ENCODE measurements at regions not wholly inside any gene's neighbourhood (a gene's known extent, or its start where the extent isn't known, plus 50 kb on each side); places are given as distances from the start of the nearest gene placed in this dataset.

DNA sequence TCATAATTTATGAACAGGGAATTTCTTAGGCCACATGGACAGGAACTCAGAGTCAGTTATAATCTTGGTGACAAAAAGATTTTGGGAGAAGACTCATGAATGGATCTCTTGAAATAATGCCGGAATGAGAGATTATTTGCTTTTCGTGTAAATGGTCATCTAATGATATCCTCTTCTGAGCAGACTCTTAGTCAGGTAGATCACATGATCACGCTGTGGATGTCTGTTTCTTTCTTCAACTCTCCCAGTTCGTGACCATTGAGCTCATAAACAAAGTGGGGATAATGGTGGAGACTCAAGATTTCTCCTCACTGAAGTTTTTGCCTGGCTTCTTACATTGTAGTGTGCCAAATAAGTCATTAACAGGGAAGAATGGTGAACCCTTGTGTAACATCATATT lies 133.1 kb upstream of the CBLB start:
- peaks cover 2% of the 10 kb centered on the region; the same call in 1 of the 2 replicates for H3K9me3 ChIP-seq (ENCODE audit: control insufficient read depth, insufficient read depth, low read depth, low read length)
- no peaks in the 10 kb centered on the region for H3K27me3 ChIP-seq (ENCODE audit: control insufficient read depth, insufficient read depth, low read length)
- no peak overlapping the region for H3K27ac ChIP-seq (ENCODE audit: low read depth, low read length)
- H3K4me3 ChIP-seq (ENCODE audit: low read depth, low read length): no peak overlapping the region
- no peaks in the 10 kb centered on the region for H3K4me1 ChIP-seq (ENCODE audit: control insufficient read depth, insufficient read depth, low read length)
- H3K36me3 ChIP-seq (ENCODE audit: control insufficient read depth, insufficient read depth, low read length): no peaks in the 10 kb centered on the region
- H3K9ac ChIP-seq (ENCODE audit: low read length): no peak overlapping the region

- Histone ChIP-seq H3K36me3 (ENCODE audit: control insufficient read depth, insufficient read depth, low read length) (no peaks in the 10 kb centered on the region), H3K27ac (ENCODE audit: low read depth, low read length) (no peak overlapping the region), H3K4me1 (ENCODE audit: control insufficient read depth, insufficient read depth, low read length) (no peaks in the 10 kb centered on the region), H3K27me3 (ENCODE audit: control insufficient read depth, insufficient read depth, low read length) (no peaks in the 10 kb centered on the region), H3K4me3 (ENCODE audit: low read depth, low read length) (no peak overlapping the region), H3K9ac (ENCODE audit: low read length) (no peak overlapping the region), H3K9me3 (ENCODE audit: control insufficient read depth, insufficient read depth, low read depth, low read length) (no peaks in the 10 kb centered on the region)
Measured at GRCh38 chr3:106004137-106004681, 135.4 kb upstream of the CBLB start.

GRCh38 chr3:106004826-106005225 lies 136.0 kb upstream of the CBLB start:
- no peak overlapping the region for H3K4me3 ChIP-seq (ENCODE audit: low read depth, low read length)
- H3K27me3 ChIP-seq (ENCODE audit: control insufficient read depth, insufficient read depth, low read length): no peaks in the 10 kb centered on the region
- H3K27ac ChIP-seq (ENCODE audit: low read depth, low read length): no peak overlapping the region
- no peak overlapping the region for H3K9ac ChIP-seq (ENCODE audit: low read length)
- H3K36me3 ChIP-seq (ENCODE audit: control insufficient read depth, insufficient read depth, low read length): no peaks in the 10 kb centered on the region
- H3K9me3 ChIP-seq (ENCODE audit: control insufficient read depth, insufficient read depth, low read depth, low read length): no peaks in the 10 kb centered on the region
- no peaks in the 10 kb centered on the region for H3K4me1 ChIP-seq (ENCODE audit: control insufficient read depth, insufficient read depth, low read length)

GRCh38 chr3:106006001-106006400 lies 137.2 kb upstream of the CBLB start:
- Histone ChIP-seq H3K4me1 (ENCODE audit: control insufficient read depth, insufficient read depth, low read length) (no peaks in the 10 kb centered on the region), H3K9ac (ENCODE audit: low read length) (no peak overlapping the region), H3K4me3 (ENCODE audit: low read depth, low read length) (no peak overlapping the region), H3K9me3 (ENCODE audit: control insufficient read depth, insufficient read depth, low read depth, low read length) (no peaks in the 10 kb centered on the region), H3K27ac (ENCODE audit: low read depth, low read length) (no peak overlapping the region), H3K27me3 (ENCODE audit: control insufficient read depth, insufficient read depth, low read length) (no peaks in the 10 kb centered on the region), H3K36me3 (ENCODE audit: control insufficient read depth, insufficient read depth, low read length) (no peaks in the 10 kb centered on the region)

GRCh38 chr3:106006571-106006970 lies 137.8 kb upstream of the CBLB start:
- H3K4me3 ChIP-seq (ENCODE audit: low read depth, low read length): no peak overlapping the region
- H3K27me3 ChIP-seq (ENCODE audit: control insufficient read depth, insufficient read depth, low read length): no peaks in the 10 kb centered on the region
- no peak overlapping the region for H3K27ac ChIP-seq (ENCODE audit: low read depth, low read length)
- H3K36me3 ChIP-seq (ENCODE audit: control insufficient read depth, insufficient read depth, low read length): no peaks in the 10 kb centered on the region
- no peaks in the 10 kb centered on the region for H3K4me1 ChIP-seq (ENCODE audit: control insufficient read depth, insufficient read depth, low read length)
- H3K9me3 ChIP-seq (ENCODE audit: control insufficient read depth, insufficient read depth, low read depth, low read length): no peaks in the 10 kb centered on the region
- no peak overlapping the region for H3K9ac ChIP-seq (ENCODE audit: low read length)

- no peaks in the 10 kb centered on the region for H3K9me3 ChIP-seq (ENCODE audit: control insufficient read depth, insufficient read depth, low read depth, low read length)
- no peak overlapping the region for H3K4me3 ChIP-seq (ENCODE audit: low read depth, low read length)
- H3K36me3 ChIP-seq (ENCODE audit: control insufficient read depth, insufficient read depth, low read length): no peaks in the 10 kb centered on the region
- H3K27ac ChIP-seq (ENCODE audit: low read depth, low read length): no peak overlapping the region
- no peaks in the 10 kb centered on the region for H3K27me3 ChIP-seq (ENCODE audit: control insufficient read depth, insufficient read depth, low read length)
- no peak overlapping the region for H3K9ac ChIP-seq (ENCODE audit: low read length)
- H3K4me1 ChIP-seq (ENCODE audit: control insufficient read depth, insufficient read depth, low read length): no peaks in the 10 kb centered on the region
Measured at GRCh38 chr3:106007512-106007911, 138.7 kb upstream of the CBLB start.

DNA sequence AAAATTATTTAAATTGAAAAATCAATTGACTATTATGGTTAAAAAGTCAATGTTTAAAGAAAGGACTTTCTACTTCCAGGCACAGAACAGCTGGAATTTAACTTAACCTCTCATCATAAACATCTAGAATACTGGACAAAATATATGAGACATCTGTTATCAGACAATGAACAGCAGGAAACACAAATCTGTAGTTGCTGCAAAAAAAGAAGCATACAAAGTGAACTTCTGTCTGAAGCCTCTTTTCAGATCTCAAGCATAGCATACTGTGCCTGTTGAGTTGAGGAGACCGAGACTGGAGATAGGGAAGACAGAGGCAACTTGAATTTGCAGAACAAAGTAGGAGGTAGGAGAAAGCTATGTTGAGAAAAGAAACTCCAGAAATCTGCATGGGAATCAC lies 140.0 kb upstream of the CBLB start:
- Histone ChIP-seq H3K9ac (ENCODE audit: low read length) (no peak overlapping the region), H3K27me3 (ENCODE audit: control insufficient read depth, insufficient read depth, low read length) (no peaks in the 10 kb centered on the region), H3K4me1 (ENCODE audit: control insufficient read depth, insufficient read depth, low read length) (no peaks in the 10 kb centered on the region)

DNA sequence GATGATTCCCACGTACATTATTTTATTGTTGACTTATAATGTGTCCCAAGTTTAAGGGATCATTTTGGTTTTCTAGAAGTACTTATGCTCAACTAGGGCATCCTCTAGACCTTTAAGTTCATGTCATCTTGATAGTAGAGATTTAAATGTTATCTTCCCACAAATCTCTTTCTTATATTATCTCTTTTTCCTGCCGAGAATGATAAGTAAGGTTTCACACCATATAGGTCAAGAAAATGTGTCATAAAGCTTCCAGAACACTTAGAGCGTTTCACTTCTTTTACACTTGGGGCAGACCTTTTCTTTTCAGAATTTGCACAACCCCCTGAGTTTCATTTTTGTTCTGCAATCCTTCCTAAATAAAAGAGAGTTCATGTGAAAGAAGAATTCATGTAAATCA lies 142.0 kb upstream of the CBLB start:
- no peak overlapping the region for H3K27ac ChIP-seq (ENCODE audit: low read depth, low read length)
- no peaks in the 10 kb centered on the region for H3K4me1 ChIP-seq (ENCODE audit: control insufficient read depth, insufficient read depth, low read length)
- H3K36me3 ChIP-seq (ENCODE audit: control insufficient read depth, insufficient read depth, low read length): no peaks in the 10 kb centered on the region
- H3K27me3 ChIP-seq (ENCODE audit: control insufficient read depth, insufficient read depth, low read length): no peaks in the 10 kb centered on the region
- H3K9me3 ChIP-seq (ENCODE audit: control insufficient read depth, insufficient read depth, low read depth, low read length): no peaks in the 10 kb centered on the region
- no peak overlapping the region for H3K4me3 ChIP-seq (ENCODE audit: low read depth, low read length)
- no peak overlapping the region for H3K9ac ChIP-seq (ENCODE audit: low read length)

More for the DNA sequence above, 140.0 kb upstream of the CBLB start:
- Histone ChIP-seq H3K9me3 (ENCODE audit: control insufficient read depth, insufficient read depth, low read depth, low read length) (no peaks in the 10 kb centered on the region), H3K36me3 (ENCODE audit: control insufficient read depth, insufficient read depth, low read length) (no peaks in the 10 kb centered on the region), H3K4me3 (ENCODE audit: low read depth, low read length) (no peak overlapping the region), H3K27ac (ENCODE audit: low read depth, low read length) (no peak overlapping the region)

DNA sequence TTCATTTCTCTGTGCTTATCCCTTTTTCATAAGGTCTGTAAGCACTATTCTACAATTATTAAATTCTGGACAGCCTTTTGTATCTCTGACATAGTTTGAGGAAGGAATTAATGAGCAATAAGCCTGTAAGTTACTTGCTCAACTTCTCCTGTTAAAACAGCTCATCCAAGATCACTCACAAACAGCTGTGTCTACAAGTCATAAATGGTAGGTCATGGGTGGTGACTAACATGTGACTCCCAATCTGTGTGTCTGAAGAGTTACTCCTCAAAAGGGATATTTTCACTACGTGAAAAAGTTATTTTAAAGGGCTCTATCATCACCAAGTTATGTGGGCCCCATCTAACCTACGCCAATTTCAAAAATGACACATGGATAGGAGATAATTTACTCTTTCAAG lies 145.2 kb upstream of the CBLB start:
- no peaks in the 10 kb centered on the region for H3K36me3 ChIP-seq (ENCODE audit: control insufficient read depth, insufficient read depth, low read length)
- no peak overlapping the region for H3K27ac ChIP-seq (ENCODE audit: low read depth, low read length)
- H3K4me1 ChIP-seq (ENCODE audit: control insufficient read depth, insufficient read depth, low read length): 0 out of 2 replicates have a peak, but pooled peaks cover 10% of the 10 kb centered on the region
- no peak overlapping the region for H3K9ac ChIP-seq (ENCODE audit: low read length)
- no peaks in the 10 kb centered on the region for H3K9me3 ChIP-seq (ENCODE audit: control insufficient read depth, insufficient read depth, low read depth, low read length)
- no peaks in the 10 kb centered on the region for H3K27me3 ChIP-seq (ENCODE audit: control insufficient read depth, insufficient read depth, low read length)
- H3K4me3 ChIP-seq (ENCODE audit: low read depth, low read length): no peak overlapping the region

DNA sequence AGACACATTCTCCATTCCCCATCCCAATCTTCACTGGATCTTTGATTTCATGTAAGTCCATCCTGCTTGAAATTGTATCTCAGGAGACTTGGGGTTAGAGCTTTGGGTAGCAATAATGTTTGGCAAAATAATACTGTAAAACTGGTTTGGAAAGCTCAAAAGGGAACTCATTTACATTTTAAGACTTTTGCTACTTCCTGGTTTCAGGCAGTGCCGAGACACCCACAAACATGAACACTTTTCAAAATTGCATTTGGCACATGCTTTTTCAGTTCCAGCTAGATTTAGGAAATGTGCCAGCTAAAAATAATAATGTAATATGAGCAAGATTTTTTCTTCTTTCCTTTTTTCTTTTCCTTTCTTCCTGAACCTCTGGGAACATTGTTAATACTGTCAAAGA lies 145.7 kb upstream of the CBLB start:
- H3K4me1 ChIP-seq (ENCODE audit: control insufficient read depth, insufficient read depth, low read length): 0 out of 2 replicates have a peak, but pooled peaks cover 10% of the 10 kb centered on the region
- no peak overlapping the region for H3K27ac ChIP-seq (ENCODE audit: low read depth, low read length)
- no peaks in the 10 kb centered on the region for H3K36me3 ChIP-seq (ENCODE audit: control insufficient read depth, insufficient read depth, low read length)
- no peaks in the 10 kb centered on the region for H3K9me3 ChIP-seq (ENCODE audit: control insufficient read depth, insufficient read depth, low read depth, low read length)
- no peak overlapping the region for H3K4me3 ChIP-seq (ENCODE audit: low read depth, low read length)
- H3K27me3 ChIP-seq (ENCODE audit: control insufficient read depth, insufficient read depth, low read length): no peaks in the 10 kb centered on the region
- no peak overlapping the region for H3K9ac ChIP-seq (ENCODE audit: low read length)

DNA sequence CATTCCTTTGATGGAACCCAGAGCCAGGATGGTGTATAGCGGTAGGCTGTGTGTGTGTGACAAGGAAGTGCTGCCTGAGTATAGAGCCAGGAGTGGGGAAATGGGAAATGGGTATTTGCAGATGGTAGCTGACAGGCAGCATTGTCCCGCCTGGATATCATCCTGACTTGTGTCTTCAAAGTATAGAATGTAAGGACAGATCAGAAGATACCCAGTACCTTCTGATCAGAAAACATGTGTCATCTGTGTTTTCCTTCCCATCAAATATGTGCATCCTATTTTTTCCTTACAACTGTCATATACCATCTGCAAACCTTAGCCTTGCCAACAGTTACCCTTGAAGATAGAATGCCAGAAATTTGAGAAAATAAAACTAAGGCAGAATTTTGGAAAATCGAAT lies 146.2 kb upstream of the CBLB start:
- Histone ChIP-seq H3K27me3 (ENCODE audit: control insufficient read depth, insufficient read depth, low read length) (no peaks in the 10 kb centered on the region), H3K4me1 (ENCODE audit: control insufficient read depth, insufficient read depth, low read length) (0 out of 2 replicates have a peak, but pooled peaks cover 10% of the 10 kb centered on the region), H3K36me3 (ENCODE audit: control insufficient read depth, insufficient read depth, low read length) (no peaks in the 10 kb centered on the region), H3K27ac (ENCODE audit: low read depth, low read length) (no peak overlapping the region), H3K9ac (ENCODE audit: low read length) (no peak overlapping the region), H3K4me3 (ENCODE audit: low read depth, low read length) (no peak overlapping the region), H3K9me3 (ENCODE audit: control insufficient read depth, insufficient read depth, low read depth, low read length) (no peaks in the 10 kb centered on the region)

DNA sequence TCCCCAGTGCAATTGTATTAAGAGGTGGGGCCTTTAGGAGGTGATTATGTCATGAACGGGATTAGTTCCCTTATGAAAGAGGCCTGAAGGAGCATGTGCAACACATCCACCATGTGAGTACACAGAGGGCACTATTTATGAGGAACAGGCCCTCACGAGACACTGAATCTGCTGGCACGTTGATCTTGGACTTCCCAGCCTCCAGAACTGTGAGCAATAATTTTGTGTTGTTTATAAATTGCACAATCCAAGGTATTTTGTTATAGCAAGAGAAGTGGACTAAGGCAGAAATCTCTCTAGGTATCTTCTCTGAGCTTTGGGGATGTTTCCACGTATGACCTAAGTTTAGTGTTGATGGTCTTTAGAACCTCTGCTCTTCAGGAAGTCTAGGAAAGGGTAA lies 149.3 kb upstream of the CBLB start:
- H3K27ac ChIP-seq (ENCODE audit: low read depth, low read length): no peak overlapping the region
- no peak overlapping the region for H3K9ac ChIP-seq (ENCODE audit: low read length)
- H3K36me3 ChIP-seq (ENCODE audit: control insufficient read depth, insufficient read depth, low read length): no peaks in the 10 kb centered on the region
- H3K9me3 ChIP-seq (ENCODE audit: control insufficient read depth, insufficient read depth, low read depth, low read length): no peaks in the 10 kb centered on the region
- no peak overlapping the region for H3K4me3 ChIP-seq (ENCODE audit: low read depth, low read length)
- H3K27me3 ChIP-seq (ENCODE audit: control insufficient read depth, insufficient read depth, low read length): no peaks in the 10 kb centered on the region
- H3K4me1 ChIP-seq (ENCODE audit: control insufficient read depth, insufficient read depth, low read length): 0 out of 2 replicates have a peak, but pooled peaks cover 10% of the 10 kb centered on the region

Measured in HUES6 (cell line).